ENCODE measurements at regions not wholly inside any gene's neighbourhood (a gene's known extent, or its start where the extent isn't known, plus 50 kb on each side); places are given as distances from the start of the nearest gene placed in this dataset.

GRCh38 chr20:17168026-17168612, 58.7 kb upstream of the PCSK2 start:
- no peaks in the 10 kb centered on the region for H3K36me3 ChIP-seq (ENCODE audit: insufficient read depth, low read length)
- ChIA-PET CTCF (no interaction called here), POLR2A (no interaction called here)
- H3K4me1 ChIP-seq (ENCODE audit: insufficient read depth, low read length): no peaks in the 10 kb centered on the region
- Mint-ChIP-seq H3K9me3 (no peaks in the 10 kb centered on the region), H3K4me3 (no peak overlapping the region), H3K27me3 (no peaks in the 10 kb centered on the region), H3K27ac (no peak overlapping the region), H3K4me1 (ENCODE audit: low read depth) (no peaks in the 10 kb centered on the region), H3K36me3 (ENCODE audit: low read depth) (no peaks in the 10 kb centered on the region)
- no peak overlapping the region for H3K4me3 ChIP-seq (ENCODE audit: low read length)
- H3K27ac ChIP-seq (ENCODE audit: low read depth in 1 of 2, low read length in 2 of 2): no peak overlapping the region
- H3K9me3 ChIP-seq (ENCODE audit: control insufficient read depth in 1 of 2, insufficient read depth in 1 of 2, low read length in 2 of 2): no peaks in the 10 kb centered on the region
- TF ChIP-seq CTCF (IDR thresholded peaks at IDR 0.05): no peak
- DNase-seq (no peak), ATAC-seq (ENCODE audit: poor library complexity) (no peak)
- intact Hi-C loops (cut with DNase I, micrococcal nuclease): no loop called here
- no peaks in the 10 kb centered on the region for H3K27me3 ChIP-seq (ENCODE audit: control insufficient read depth in 1 of 2, insufficient read depth in 2 of 2, low read length in 2 of 2)

GRCh38 chr20:17169585-17170136, 57.2 kb upstream of the PCSK2 start:
- no peak for TF ChIP-seq CTCF (IDR thresholded peaks at IDR 0.05)
- ChIA-PET CTCF (no interaction called here), POLR2A (no interaction called here)
- Histone ChIP-seq H3K27me3 (ENCODE audit: control insufficient read depth in 1 of 2, insufficient read depth in 2 of 2, low read length in 2 of 2) (no peaks in the 10 kb centered on the region), H3K27ac (ENCODE audit: low read depth in 1 of 2, low read length in 2 of 2) (no peak overlapping the region), H3K9me3 (ENCODE audit: control insufficient read depth in 1 of 2, insufficient read depth in 1 of 2, low read length in 2 of 2) (no peaks in the 10 kb centered on the region), H3K36me3 (ENCODE audit: insufficient read depth, low read length) (no peaks in the 10 kb centered on the region), H3K4me3 (ENCODE audit: low read length) (no peak overlapping the region), H3K4me1 (ENCODE audit: insufficient read depth, low read length) (no peaks in the 10 kb centered on the region)
- no peaks in the 10 kb centered on the region for H3K36me3 Mint-ChIP-seq (ENCODE audit: low read depth)
- ATAC-seq (ENCODE audit: poor library complexity) (no peak), DNase-seq (no peak)
- no peak overlapping the region for H3K4me3 Mint-ChIP-seq
- H3K9me3 Mint-ChIP-seq: no peaks in the 10 kb centered on the region
- no peaks in the 10 kb centered on the region for H3K4me1 Mint-ChIP-seq (ENCODE audit: low read depth)
- no peaks in the 10 kb centered on the region for H3K27me3 Mint-ChIP-seq
- H3K27ac Mint-ChIP-seq: no peak overlapping the region
- intact Hi-C loops (cut with DNase I, micrococcal nuclease): no loop called here

GRCh38 chr20:17171746-17172280, 55.0 kb upstream of the PCSK2 start:
- DNase-seq (no peak), ATAC-seq (ENCODE audit: poor library complexity) (no peak)
- Mint-ChIP-seq H3K9me3 (peaks cover 2% of the 10 kb centered on the region), H3K4me1 (ENCODE audit: low read depth) (no peaks in the 10 kb centered on the region), H3K36me3 (ENCODE audit: low read depth) (no peaks in the 10 kb centered on the region), H3K27me3 (peaks cover 5% of the 10 kb centered on the region), H3K27ac (no peak overlapping the region), H3K4me3 (no peak overlapping the region)
- Histone ChIP-seq H3K27ac (ENCODE audit: low read depth in 1 of 2, low read length in 2 of 2) (no peak overlapping the region), H3K9me3 (ENCODE audit: control insufficient read depth in 1 of 2, insufficient read depth in 1 of 2, low read length in 2 of 2) (no peaks in the 10 kb centered on the region), H3K4me1 (ENCODE audit: insufficient read depth, low read length) (no peaks in the 10 kb centered on the region), H3K4me3 (ENCODE audit: low read length) (no peak overlapping the region), H3K36me3 (ENCODE audit: insufficient read depth, low read length) (no peaks in the 10 kb centered on the region), H3K27me3 (ENCODE audit: control insufficient read depth in 1 of 2, insufficient read depth in 2 of 2, low read length in 2 of 2) (no peaks in the 10 kb centered on the region)
- ChIA-PET CTCF (no interaction called here), POLR2A (no interaction called here)
- intact Hi-C loops (cut with DNase I, micrococcal nuclease): no loop called here
- no peak for TF ChIP-seq CTCF (IDR thresholded peaks at IDR 0.05)

Data from CD4-positive, alpha-beta T cell (primary cell).